ENCODE measurements at regions not wholly inside any gene's neighbourhood (a gene's known extent, or its start where the extent isn't known, plus 50 kb on each side); places are given as distances from the start of the nearest gene placed in this dataset.
"Not testable (repeated sequence)": the region's sequence is repeated elsewhere in the genome, so short reads cannot be mapped to it uniquely, and the experiment has no call there.

DNA sequence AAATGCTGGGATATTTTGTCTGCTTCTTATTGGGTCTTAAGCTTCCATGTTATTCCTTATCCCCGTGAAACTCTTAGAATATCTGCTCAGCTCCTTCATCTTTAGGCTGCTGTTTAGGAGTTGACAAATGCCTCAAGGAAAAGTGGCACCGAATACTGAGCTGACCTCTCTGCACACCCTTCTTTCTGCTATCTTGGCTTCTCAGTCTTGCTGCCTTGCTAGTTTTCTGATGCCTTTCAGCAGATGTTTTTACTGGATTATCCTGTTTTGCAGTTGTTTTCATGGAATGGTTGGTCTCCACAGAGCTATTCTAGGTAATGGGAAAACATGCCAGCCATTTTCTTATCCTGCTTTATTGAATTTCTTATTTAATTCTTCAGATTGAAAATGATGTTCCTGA, 86.3 kb downstream of the GYPE start:
- Mint-ChIP-seq H3K27ac (no peak overlapping the region), H3K36me3 (ENCODE audit: low read depth) (no peaks in the 10 kb centered on the region), H3K4me1 (no peaks in the 10 kb centered on the region), H3K9me3 (no peaks in the 10 kb centered on the region), H3K4me3 (no peak overlapping the region), H3K27me3 (ENCODE audit: low read depth) (peaks cover 4% of the 10 kb centered on the region)
- TF ChIP-seq CTCF (IDR thresholded peaks at IDR 0.05; ENCODE audit: unreplicated experiment in 3 of 3): no peak

- not testable (repeated sequence) for H3K27ac Mint-ChIP-seq; H3K4me1 Mint-ChIP-seq; H3K4me3 Mint-ChIP-seq; H3K27me3 Mint-ChIP-seq (ENCODE audit: low read depth); H3K9me3 Mint-ChIP-seq; H3K36me3 Mint-ChIP-seq (ENCODE audit: low read depth)
These were observed 87.5 kb downstream of the GYPE start for GRCh38 chr4:143817866-143818265.

DNA sequence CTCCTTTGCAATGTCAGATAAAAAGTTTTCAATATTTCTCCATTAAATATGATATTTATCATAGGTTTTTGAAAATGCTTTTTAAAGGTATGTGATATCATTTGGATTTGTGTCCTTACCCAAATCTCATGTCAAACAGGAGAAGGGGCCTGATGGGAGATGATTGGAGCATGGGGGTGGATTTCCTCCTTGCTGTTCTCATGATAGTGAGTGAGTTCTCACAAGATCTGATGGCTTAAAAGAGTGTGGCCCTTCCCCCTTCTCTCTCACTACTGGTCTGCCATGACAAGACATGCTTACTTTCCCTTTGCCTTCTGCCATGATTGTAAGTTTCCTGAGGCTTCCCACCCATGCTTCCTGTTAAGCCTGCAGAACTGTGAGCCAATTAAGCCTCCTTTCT, 90.0 kb downstream of the GYPE start:
- not testable (repeated sequence) for H3K36me3 Mint-ChIP-seq (ENCODE audit: low read depth); H3K4me3 Mint-ChIP-seq; H3K27me3 Mint-ChIP-seq (ENCODE audit: low read depth); H3K9me3 Mint-ChIP-seq; H3K27ac Mint-ChIP-seq; H3K4me1 Mint-ChIP-seq

GRCh38 chr4:143813431-143814154, 91.8 kb downstream of the GYPE start:
- H3K9me3 Mint-ChIP-seq; H3K4me3 Mint-ChIP-seq; H3K36me3 Mint-ChIP-seq (ENCODE audit: low read depth); H3K27me3 Mint-ChIP-seq (ENCODE audit: low read depth); H3K4me1 Mint-ChIP-seq; H3K27ac Mint-ChIP-seq: not testable (repeated sequence)

DNA sequence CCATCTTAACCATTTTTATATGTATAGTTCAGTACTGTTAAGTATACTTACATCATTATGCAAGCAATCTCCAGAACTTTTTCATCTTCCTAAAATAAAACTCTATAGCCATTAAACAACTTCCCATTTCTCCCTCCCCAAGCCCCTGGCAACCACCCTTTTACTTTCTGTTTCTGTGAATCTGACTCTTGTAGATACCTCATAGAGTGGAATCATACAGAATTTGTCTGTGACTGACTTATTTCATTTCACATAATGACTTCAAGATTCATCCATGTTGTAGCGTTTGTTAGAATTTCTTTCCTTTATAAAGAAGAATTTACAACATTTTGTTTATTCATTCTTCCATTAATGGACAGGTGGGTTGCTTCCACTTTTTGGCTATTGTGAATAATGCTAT, 91.2 kb upstream of the FREM3 start:
- not testable (repeated sequence) for H3K4me3 Mint-ChIP-seq; H3K27me3 Mint-ChIP-seq (ENCODE audit: low read depth); H3K27ac Mint-ChIP-seq; H3K4me1 Mint-ChIP-seq; H3K36me3 Mint-ChIP-seq (ENCODE audit: low read depth); H3K9me3 Mint-ChIP-seq

- not testable (repeated sequence) for H3K27me3 Mint-ChIP-seq (ENCODE audit: low read depth); H3K9me3 Mint-ChIP-seq; H3K4me1 Mint-ChIP-seq; H3K36me3 Mint-ChIP-seq (ENCODE audit: low read depth); H3K4me3 Mint-ChIP-seq
- H3K27ac Mint-ChIP-seq: peak overlapping the region; percentile 7 to 63 (median 54)
These were observed 90.0 kb upstream of the FREM3 start for GRCh38 chr4:143790425-143790824.

DNA sequence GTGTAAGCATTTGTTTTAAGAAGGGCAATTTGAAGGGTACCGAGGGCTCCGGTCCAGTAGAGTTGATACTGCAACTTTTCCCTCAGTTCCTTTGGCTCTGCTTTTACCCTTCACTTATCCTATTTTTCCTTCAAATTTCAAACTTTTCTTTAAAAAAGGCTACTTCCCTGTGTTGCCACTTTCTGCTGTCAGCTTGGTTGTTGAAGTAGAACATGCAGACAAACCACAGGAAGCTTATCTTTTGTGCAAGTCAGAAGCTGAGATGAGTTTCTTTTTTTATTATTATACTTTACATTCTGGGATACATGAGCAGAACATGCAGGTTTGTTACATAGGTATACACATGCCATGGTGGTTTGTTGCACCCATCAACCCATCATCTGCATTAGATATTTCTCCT, 89.1 kb upstream of the FREM3 start:
- not testable (repeated sequence) for H3K27me3 Mint-ChIP-seq (ENCODE audit: low read depth); H3K36me3 Mint-ChIP-seq (ENCODE audit: low read depth); H3K9me3 Mint-ChIP-seq; H3K4me3 Mint-ChIP-seq; H3K4me1 Mint-ChIP-seq
- peak overlapping the region in 2 of 3 experiments; percentile 54 to 63 for H3K27ac Mint-ChIP-seq

DNA sequence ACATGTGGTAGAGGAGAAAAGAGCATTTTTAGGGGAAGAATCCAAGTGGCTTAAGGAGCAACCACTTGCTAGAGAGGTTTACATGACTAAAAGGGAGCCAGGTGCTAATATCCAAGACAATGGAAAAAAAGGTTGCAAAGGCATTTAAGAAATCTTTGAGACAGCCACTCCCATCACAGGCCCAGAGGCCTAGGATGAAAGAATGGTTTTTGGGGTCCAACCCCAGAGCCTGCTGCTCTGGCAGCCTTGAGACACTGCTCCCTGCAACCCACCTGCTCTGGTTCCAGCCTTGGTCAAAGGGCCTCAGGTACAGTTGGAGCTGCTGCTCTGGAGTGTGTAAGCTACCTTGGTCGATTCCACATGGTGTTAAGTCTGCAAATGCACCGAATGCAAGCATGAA, 84.1 kb upstream of the FREM3 start:
- H3K27ac Mint-ChIP-seq: no peak overlapping the region
- H3K27me3 Mint-ChIP-seq (ENCODE audit: low read depth): peaks cover 4% of the 10 kb centered on the region
- no peak overlapping the region for H3K4me3 Mint-ChIP-seq
- H3K9me3 Mint-ChIP-seq: peaks cover 22% of the 10 kb centered on the region
- no peaks in the 10 kb centered on the region for H3K4me1 Mint-ChIP-seq
- peaks cover 9% of the 10 kb centered on the region for H3K36me3 Mint-ChIP-seq (ENCODE audit: low read depth)
- no peak for TF ChIP-seq CTCF (IDR thresholded peaks at IDR 0.05; ENCODE audit: unreplicated experiment in 3 of 3)

- H3K36me3 Mint-ChIP-seq (ENCODE audit: low read depth): peaks cover 9% of the 10 kb centered on the region
- no peak overlapping the region for H3K27ac Mint-ChIP-seq
- no peaks in the 10 kb centered on the region for H3K4me1 Mint-ChIP-seq
- H3K4me3 Mint-ChIP-seq: no peak overlapping the region
- H3K27me3 Mint-ChIP-seq (ENCODE audit: low read depth): peaks cover 4% of the 10 kb centered on the region
- TF ChIP-seq CTCF (IDR thresholded peaks at IDR 0.05; ENCODE audit: unreplicated experiment in 3 of 3): no peak
- peaks cover 22% of the 10 kb centered on the region for H3K9me3 Mint-ChIP-seq
These were observed 82.0 kb upstream of the FREM3 start for GRCh38 chr4:143782521-143782920.
